Esophagus muscularis mucosa (tissue), 4 donors: ENCODE measurements at regions not wholly inside any gene's neighbourhood (a gene's known extent, or its start where the extent isn't known, plus 50 kb on each side); places are given as distances from the start of the nearest gene placed in this dataset.
A peak's percentile ranks its signal among the peaks of the same experiment; 100 is the strongest.

Experiments
- DNase-seq: peaks from one replicate; pipeline ENCODE4 v3.0.0-alpha.2; 2017; ENCODE audit errors: extremely low spot score
- H3K27ac ChIP-seq, 4 donors: fragments of 200-600 bp; sonication (generic); replicated peaks in 1 of 4; 1 replicate in 3 of 4; 2 replicates in 1 of 4; pipeline ENCODE4 v1.5.1; 2016 to 2019; ENCODE audit warnings: mild to moderate bottlenecking in 1 of 4
- H3K27me3 ChIP-seq, 4 donors: fragments of 200-600 bp; sonication (generic); one replicate each; pipeline versions ENCODE4 v1.5.1 to v1.6.0; 2016 to 2019
- H3K36me3 ChIP-seq, 4 donors: fragments of 200-600 bp; sonication (generic); one replicate each; pipeline ENCODE4 v1.5.1; 2016 to 2019
- H3K4me1 ChIP-seq, 4 donors: fragments of 200-600 bp; sonication (generic); one replicate each; pipeline ENCODE4 v1.5.1; 2016 to 2019
- H3K4me3 ChIP-seq, 4 donors: fragments of 200-600 bp; sonication (generic); 1 replicate in 2 of 4; 2 replicates in 2 of 4; pipeline ENCODE4 v1.5.1; 2016 to 2019; ENCODE audit warnings: mild to moderate bottlenecking in 4 of 4, moderate library complexity in 1 of 4
- H3K9me3 ChIP-seq, 4 donors: fragments of 200-600 bp; sonication (generic); 1 replicate in 3 of 4; 2 replicates in 1 of 4; pipeline ENCODE4 v1.5.1; 2016 to 2019
- CTCF ChIP-seq, 3 experiments: fragments of 200-600 bp in 2 of 3; fragments of 450-650 bp in 1 of 3; sonication (generic) in 2 of 3; IDR thresholded peaks; one replicate each; pipeline ENCODE4 v1.5.1; 2017 to 2019; ENCODE audit warnings: antibody characterized with exemption in 3 of 3, mild to moderate bottlenecking in 2 of 3, moderate library complexity in 1 of 3
- EP300 ChIP-seq: sonication (generic); formaldehyde crosslinking; IDR thresholded peaks from one replicate; pipeline ENCODE4 v1.6.1; 2017; ENCODE audit warnings: antibody characterized with exemption
- POLR2A ChIP-seq: fragments of 450-650 bp; IDR thresholded peaks from one replicate; pipeline ENCODE4 v1.6.1; 2017; ENCODE audit warnings: antibody characterized with exemption, moderate library complexity, mild to moderate bottlenecking, low read depth
- POLR2AphosphoS5 ChIP-seq, 2 donors: sonication (generic); formaldehyde crosslinking; IDR thresholded peaks; one replicate each; pipeline ENCODE4 v1.6.1; 2017; ENCODE audit warnings: antibody characterized with exemption in 2 of 2
- WGBS: methylation state at CpG from one replicate; pipeline ENCODE4 v1.1.5; 2018; 5-methylcytosine and 5-hydroxymethylcytosine counted together
- intact Hi-C: fragments of 100-400 bp; cut with DNase I; formaldehyde crosslinking; loops from one replicate; pipeline ENCODE4 v1.15.1; 2023

- 98% methylated on average over 3 of the region's 3 CpGs for whole genome bisulfite sequencing
- H3K4me1 ChIP-seq: peaks cover 0 to 12% (median 2%) of the 10 kb centered on the region in 4 donors
- no peak for DNase-seq
- intact Hi-C loops: no loop called here
- H3K27me3 ChIP-seq: no peaks in the 10 kb centered on the region
- H3K36me3 ChIP-seq: no peaks in the 10 kb centered on the region
- no peak overlapping the region for H3K4me3 ChIP-seq
- H3K27ac ChIP-seq: no peak overlapping the region
- H3K9me3 ChIP-seq: no peaks in the 10 kb centered on the region
- no peak for TF ChIP-seq CTCF (IDR thresholded peaks at IDR 0.05)
- TF ChIP-seq POLR2A: no peak
- no peak for TF ChIP-seq EP300
- no peak for TF ChIP-seq POLR2AphosphoS5 (IDR thresholded peaks at IDR 0.05)
Observed at GRCh38 chr2:62313449-62314227, 117.7 kb downstream of the B3GNT2 start.

DNA sequence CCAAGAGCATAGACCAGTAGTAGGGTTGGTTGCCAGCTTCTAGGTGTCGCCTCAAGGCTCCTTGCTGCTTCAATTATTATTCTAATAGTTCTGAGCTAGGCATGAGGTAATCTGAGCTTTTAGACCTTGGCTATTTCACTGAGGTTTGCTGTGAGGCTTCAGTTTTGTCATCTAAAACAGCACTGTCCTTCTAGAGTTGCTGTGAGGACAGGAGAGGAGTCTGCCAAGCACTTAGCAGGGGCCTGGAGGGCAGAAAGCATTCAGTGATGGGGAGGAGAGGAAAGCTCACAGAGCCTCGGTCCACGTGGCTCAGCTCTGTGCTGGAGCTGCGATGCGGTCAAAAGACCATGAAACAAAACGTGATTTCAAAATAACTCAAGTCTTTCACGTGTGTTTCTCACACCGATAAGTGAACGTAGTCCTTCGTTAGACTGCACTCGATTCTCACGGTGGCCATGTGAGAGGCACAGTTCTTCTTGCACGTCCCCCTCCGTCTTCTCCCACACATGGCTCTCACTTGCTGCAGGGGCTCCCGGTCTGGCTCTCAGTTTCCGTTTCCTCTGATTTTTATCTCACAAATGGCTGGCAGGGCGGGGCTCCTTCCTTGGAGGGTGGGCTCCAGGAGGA, 113.7 kb downstream of the B3GNT2 start:
- whole genome bisulfite sequencing: 49% methylated on average over 17 of the region's 17 CpGs
- no peak for TF ChIP-seq POLR2A
- TF ChIP-seq CTCF (IDR thresholded peaks at IDR 0.05): no peak
- TF ChIP-seq POLR2AphosphoS5 (IDR thresholded peaks at IDR 0.05): no peak
- no peak for TF ChIP-seq EP300
- DNase-seq: no peak
- Histone ChIP-seq H3K27ac (no peak overlapping the region), H3K9me3 (no peaks in the 10 kb centered on the region), H3K4me1 (peaks cover 12 to 25% (median 20%) of the 10 kb centered on the region in 4 donors), H3K27me3 (no peaks in the 10 kb centered on the region), H3K36me3 (no peaks in the 10 kb centered on the region), H3K4me3 (no peak overlapping the region)
- intact Hi-C loops: no loop called here

DNA sequence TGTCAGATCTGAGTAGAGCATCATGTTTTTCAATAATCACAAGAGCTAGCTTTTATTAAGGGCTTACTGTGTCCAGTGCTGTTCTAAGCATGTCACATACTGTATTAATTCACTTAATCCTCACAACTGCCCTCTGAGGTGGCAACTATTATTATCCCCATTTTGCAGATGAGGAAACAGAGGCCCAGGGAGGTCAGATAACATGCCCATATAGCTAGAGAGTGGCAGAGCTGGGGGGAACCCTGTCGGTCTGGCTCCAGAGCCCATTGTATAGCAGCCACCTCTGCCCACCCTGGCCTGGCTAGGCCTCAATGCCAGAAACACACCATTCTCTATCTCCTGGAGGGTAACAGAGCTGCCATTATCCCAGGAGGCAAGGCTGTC, 113.2 kb downstream of the B3GNT2 start:
- DNase-seq: no peak
- TF ChIP-seq POLR2AphosphoS5 (IDR thresholded peaks at IDR 0.05): no peak
- no peak for TF ChIP-seq POLR2A
- TF ChIP-seq CTCF (IDR thresholded peaks at IDR 0.05): no peak
- TF ChIP-seq EP300: no peak
- no peak overlapping the region for H3K27ac ChIP-seq

GRCh38 chr2:62307469-62308389, 111.8 kb downstream of the B3GNT2 start:
- no peak for DNase-seq
- no peak for TF ChIP-seq POLR2A
- no peak for TF ChIP-seq CTCF (IDR thresholded peaks at IDR 0.05)
- TF ChIP-seq POLR2AphosphoS5 (IDR thresholded peaks at IDR 0.05): no peak
- TF ChIP-seq EP300: no peak
- H3K4me3 ChIP-seq: no peak overlapping the region
- peak overlapping the region in 3 of 4 donors; percentile 21 to 55 (median 28) for H3K27ac ChIP-seq
- H3K4me1 ChIP-seq: peaks cover 12 to 27% (median 21%) of the 10 kb centered on the region in 4 donors
- no peaks in the 10 kb centered on the region for H3K36me3 ChIP-seq
- WGBS: 79% methylated on average over 15 of the region's 15 CpGs
- intact Hi-C loops: no loop called here
- H3K27me3 ChIP-seq: no peaks in the 10 kb centered on the region
- no peaks in the 10 kb centered on the region for H3K9me3 ChIP-seq

More for the DNA sequence above, 113.2 kb downstream of the B3GNT2 start:
- intact Hi-C loops: no loop called here
- no peaks in the 10 kb centered on the region for H3K36me3 ChIP-seq
- WGBS: 100% methylated on average over 1 of the region's 1 CpG
- no peaks in the 10 kb centered on the region for H3K27me3 ChIP-seq
- H3K4me1 ChIP-seq: peaks cover 12 to 27% (median 21%) of the 10 kb centered on the region in 4 donors
- no peak overlapping the region for H3K4me3 ChIP-seq
- no peaks in the 10 kb centered on the region for H3K9me3 ChIP-seq
